ENCODE measurements at regions not wholly inside any gene's neighbourhood (a gene's known extent, or its start where the extent isn't known, plus 50 kb on each side); places are given as distances from the start of the nearest gene placed in this dataset.

- TF ChIP-seq GATA2 (IDR thresholded peaks at IDR 0.05; ENCODE audit: low read depth, low read length) = no peak
- no peak for TF ChIP-seq GATA3 (IDR thresholded peaks at IDR 0.05; ENCODE audit: low read depth, low read length)
Observed at GRCh38 chr12:16920451-16920850, 314.5 kb upstream of the LMO3 start.
